Mucosa of descending colon (tissue), 3 donors: ENCODE measurements at regions not wholly inside any gene's neighbourhood (a gene's known extent, or its start where the extent isn't known, plus 50 kb on each side); places are given as distances from the start of the nearest gene placed in this dataset.

Experiments
- ATAC-seq: fragments of 200-7000 bp; cut with Tn5 transposase; one replicate; pipeline ENCODE4 v1.9.1; 2020; ENCODE audit warnings: mild to moderate bottlenecking, moderate library complexity
- DNase-seq, 3 donors: peaks; one replicate each; pipeline ENCODE4 v3.0.0-alpha.2; 2020
- H3K36me3 ChIP-seq: fragments of 200-600 bp; one replicate; pipeline ENCODE4 v1.8.0; 2021; ENCODE audit warnings: low read depth, mild to moderate bottlenecking
- H3K4me1 ChIP-seq: fragments of 200-600 bp; one replicate; pipeline ENCODE4 v1.8.0; 2021; ENCODE audit warnings: low read depth, mild to moderate bottlenecking
- H3K4me3 ChIP-seq: fragments of 200-600 bp; one replicate; pipeline ENCODE4 v1.8.0; 2021; ENCODE audit warnings: mild to moderate bottlenecking
- H3K9me3 ChIP-seq: fragments of 200-600 bp; one replicate; pipeline ENCODE4 v1.8.0; 2021; ENCODE audit warnings: mild to moderate bottlenecking
- intact Hi-C, 2 donors: fragments of 100-400 bp; cut with DNase I in 1 of 2; cut with micrococcal nuclease in 1 of 2; formaldehyde crosslinking; loops; one replicate each; pipeline versions ENCODE4 v1.11.0 to v1.11.1; 2022; cut with DNase I, micrococcal nuclease
- TF ChIP-seq, protein P1 (sequence below): fragments of 200-600 bp; IDR thresholded peaks from one replicate; pipeline ENCODE4 v1.8.0; 2022; ENCODE audit warnings: antibody characterized with exemption, mild to moderate bottlenecking
- donor health status: DM: no; HTN: no; CAD: no; lungs with moderate emphysema.
- donor health status: DM: no; HTN: no; CAD: no.
- donor health status: DM: no; HTN: yes; CAD: no.

DNA sequence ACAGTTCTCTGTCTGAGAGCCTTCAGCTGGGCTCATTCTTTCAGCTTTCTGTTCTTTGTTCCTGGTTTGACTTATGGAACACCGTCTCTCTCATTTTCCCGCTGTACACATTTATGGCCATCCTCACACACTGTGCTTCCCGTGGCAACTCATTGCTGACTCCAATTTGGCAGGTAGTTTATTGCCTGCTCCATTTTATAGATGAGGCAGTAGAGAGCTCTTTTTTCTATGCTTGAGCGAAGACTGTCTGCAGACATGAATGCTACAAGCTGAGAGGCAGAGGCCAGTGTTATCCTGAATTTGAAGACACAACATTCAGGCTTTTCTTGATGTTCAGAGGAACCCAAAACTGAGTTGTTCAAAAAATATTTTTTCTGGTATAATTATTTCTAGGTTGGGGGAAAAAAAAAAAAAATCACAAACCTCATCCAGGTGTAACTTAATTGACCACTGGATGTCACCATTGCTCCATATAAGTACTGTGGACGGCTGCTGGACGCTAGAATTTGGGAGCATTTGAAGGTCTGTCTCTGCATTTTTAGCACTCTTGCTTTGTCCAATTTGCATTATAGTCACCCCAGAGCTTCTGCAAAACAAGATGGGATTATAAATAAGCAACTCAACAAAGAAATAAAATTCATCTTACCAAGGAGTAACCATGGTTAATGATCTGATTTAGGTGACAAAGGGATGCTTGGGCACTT is 83.5 kb downstream of the HRH4 start:
- Histone ChIP-seq H3K9me3 (no peaks in the 10 kb centered on the region), H3K4me3 (no peak overlapping the region), H3K4me1 (no peaks in the 10 kb centered on the region), H3K36me3 (no peaks in the 10 kb centered on the region)
- DNase-seq (no peak), ATAC-seq (peak; percentile 38)
- TF ChIP-seq, protein P1, sequence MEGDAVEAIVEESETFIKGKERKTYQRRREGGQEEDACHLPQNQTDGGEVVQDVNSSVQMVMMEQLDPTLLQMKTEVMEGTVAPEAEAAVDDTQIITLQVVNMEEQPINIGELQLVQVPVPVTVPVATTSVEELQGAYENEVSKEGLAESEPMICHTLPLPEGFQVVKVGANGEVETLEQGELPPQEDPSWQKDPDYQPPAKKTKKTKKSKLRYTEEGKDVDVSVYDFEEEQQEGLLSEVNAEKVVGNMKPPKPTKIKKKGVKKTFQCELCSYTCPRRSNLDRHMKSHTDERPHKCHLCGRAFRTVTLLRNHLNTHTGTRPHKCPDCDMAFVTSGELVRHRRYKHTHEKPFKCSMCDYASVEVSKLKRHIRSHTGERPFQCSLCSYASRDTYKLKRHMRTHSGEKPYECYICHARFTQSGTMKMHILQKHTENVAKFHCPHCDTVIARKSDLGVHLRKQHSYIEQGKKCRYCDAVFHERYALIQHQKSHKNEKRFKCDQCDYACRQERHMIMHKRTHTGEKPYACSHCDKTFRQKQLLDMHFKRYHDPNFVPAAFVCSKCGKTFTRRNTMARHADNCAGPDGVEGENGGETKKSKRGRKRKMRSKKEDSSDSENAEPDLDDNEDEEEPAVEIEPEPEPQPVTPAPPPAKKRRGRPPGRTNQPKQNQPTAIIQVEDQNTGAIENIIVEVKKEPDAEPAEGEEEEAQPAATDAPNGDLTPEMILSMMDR = no peak
- intact Hi-C loops = no loop called here

- intact Hi-C loops = no loop called here
- Histone ChIP-seq H3K36me3 (no peaks in the 10 kb centered on the region), H3K4me1 (no peaks in the 10 kb centered on the region), H3K4me3 (no peak overlapping the region), H3K9me3 (no peaks in the 10 kb centered on the region)
- DNase-seq (no peak), ATAC-seq (no peak)
- TF ChIP-seq, protein P1 = no peak
Measured at GRCh38 chr18:24544949-24545348, 84.5 kb downstream of the HRH4 start.

- TF ChIP-seq, protein P1 = no peak
- Histone ChIP-seq H3K4me3 (no peak overlapping the region), H3K36me3 (no peaks in the 10 kb centered on the region), H3K9me3 (no peaks in the 10 kb centered on the region), H3K4me1 (no peaks in the 10 kb centered on the region)
- ATAC-seq (no peak), DNase-seq (no peak)
- intact Hi-C loops = no loop called here
Measured at GRCh38 chr18:24545651-24546050, 85.2 kb downstream of the HRH4 start.

DNA sequence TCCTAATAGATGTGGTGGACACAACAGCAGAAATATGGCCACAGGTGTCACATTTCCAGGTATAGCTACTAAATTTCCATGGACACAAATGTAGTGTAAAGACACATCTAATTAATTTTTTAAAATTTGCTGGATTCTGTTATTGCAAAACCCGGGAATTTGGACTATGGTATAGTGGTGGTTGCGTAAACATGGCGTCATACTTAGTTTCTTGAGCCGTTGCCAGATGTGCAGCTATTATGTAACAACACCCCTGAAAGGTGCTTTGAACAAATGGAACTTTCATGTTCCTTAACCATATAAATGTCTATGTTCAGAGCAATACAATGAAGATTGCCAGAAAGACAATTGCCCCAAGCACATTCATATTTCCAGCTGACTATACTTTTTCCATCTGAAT is 85.9 kb downstream of the HRH4 start:
- TF ChIP-seq, protein P1 = no peak
- DNase-seq (no peak), ATAC-seq (no peak)
- Histone ChIP-seq H3K36me3 (no peaks in the 10 kb centered on the region), H3K4me3 (no peak overlapping the region), H3K9me3 (no peaks in the 10 kb centered on the region), H3K4me1 (no peaks in the 10 kb centered on the region)
- intact Hi-C loops = no loop called here

- H3K36me3 ChIP-seq = no peaks in the 10 kb centered on the region
- no peak overlapping the region for H3K4me3 ChIP-seq
- no peaks in the 10 kb centered on the region for H3K9me3 ChIP-seq
- H3K4me1 ChIP-seq = no peaks in the 10 kb centered on the region
- ATAC-seq (no peak), DNase-seq (no peak)
- TF ChIP-seq, protein P1 = no peak
- intact Hi-C loops = no loop called here
Measured at GRCh38 chr18:24548583-24548982, 88.1 kb downstream of the HRH4 start.

GRCh38 chr18:24552218-24552617 is 91.8 kb downstream of the HRH4 start:
- Histone ChIP-seq H3K9me3 (no peaks in the 10 kb centered on the region), H3K36me3 (no peaks in the 10 kb centered on the region), H3K4me1 (no peaks in the 10 kb centered on the region), H3K4me3 (no peak overlapping the region)
- intact Hi-C loops = no loop called here
- ATAC-seq (no peak), DNase-seq (no peak)
- TF ChIP-seq, protein P1 = no peak
